RWPE2 (cell line): ENCODE measurements at regions not wholly inside any gene's neighbourhood (a gene's known extent, or its start where the extent isn't known, plus 50 kb on each side); places are given as distances from the start of the nearest gene placed in this dataset.
A peak's percentile ranks its signal among the peaks of the same experiment; 100 is the strongest.

Source experiments
- ATAC-seq: fragments of 200-7000 bp; cut with Tn5 transposase; 3 replicates; pipeline ENCODE4 v1.9.1; 2021; ENCODE audit warnings: low read depth
- DNase-seq: peaks from one replicate; pipeline ENCODE4 v3.0.0-alpha.2; 2020; ENCODE audit warnings: low spot score
- H3K27ac ChIP-seq: fragments of 450-650 bp; 2 replicates; pipeline ENCODE4 v1.5.1; 2017; ENCODE audit warnings: mild to moderate bottlenecking; ENCODE audit not compliant: poor library complexity, severe bottlenecking
- H3K27me3 ChIP-seq: fragments of 250-450 bp; sonication (Bioruptor Pico); 2 replicates; pipeline ENCODE4 v1.5.1; 2021; ENCODE audit warnings: mild to moderate bottlenecking, moderate library complexity; ENCODE audit not compliant: insufficient read depth, poor library complexity, severe bottlenecking
- H3K36me3 ChIP-seq: fragments of 250-450 bp; sonication (Bioruptor Pico); 2 replicates; pipeline ENCODE4 v1.5.1; 2020; ENCODE audit warnings: low read depth, mild to moderate bottlenecking, moderate library complexity
- H3K4me1 ChIP-seq: fragments of 250-450 bp; sonication (Bioruptor Pico); 2 replicates; pipeline ENCODE4 v1.5.1; 2021; ENCODE audit warnings: mild to moderate bottlenecking, moderate library complexity; ENCODE audit not compliant: insufficient read depth, poor library complexity, severe bottlenecking
- H3K4me3 ChIP-seq: fragments of 250-450 bp; sonication (Bioruptor Pico); 2 replicates; pipeline ENCODE4 v1.5.1; 2021; ENCODE audit warnings: mild to moderate bottlenecking, moderate library complexity; ENCODE audit not compliant: severe bottlenecking
- H3K9me3 ChIP-seq: fragments of 250-450 bp; sonication (Bioruptor Pico); 2 replicates; pipeline ENCODE4 v1.5.1; 2021; ENCODE audit warnings: mild to moderate bottlenecking, moderate library complexity; ENCODE audit not compliant: severe bottlenecking
- TF ChIP-seq, protein P1 (sequence below): fragments of 450-650 bp; IDR thresholded peaks from one replicate; pipeline ENCODE4 v1.5.1; 2017; ENCODE audit warnings: mild to moderate bottlenecking, moderate library complexity; ENCODE audit not compliant: poor library complexity, severe bottlenecking

GRCh38 chr4:123298261-123298660, 98.3 kb upstream of the SPRY1 start:
- DNase-seq (no peak), ATAC-seq (no peak)
- TF ChIP-seq, protein P1, sequence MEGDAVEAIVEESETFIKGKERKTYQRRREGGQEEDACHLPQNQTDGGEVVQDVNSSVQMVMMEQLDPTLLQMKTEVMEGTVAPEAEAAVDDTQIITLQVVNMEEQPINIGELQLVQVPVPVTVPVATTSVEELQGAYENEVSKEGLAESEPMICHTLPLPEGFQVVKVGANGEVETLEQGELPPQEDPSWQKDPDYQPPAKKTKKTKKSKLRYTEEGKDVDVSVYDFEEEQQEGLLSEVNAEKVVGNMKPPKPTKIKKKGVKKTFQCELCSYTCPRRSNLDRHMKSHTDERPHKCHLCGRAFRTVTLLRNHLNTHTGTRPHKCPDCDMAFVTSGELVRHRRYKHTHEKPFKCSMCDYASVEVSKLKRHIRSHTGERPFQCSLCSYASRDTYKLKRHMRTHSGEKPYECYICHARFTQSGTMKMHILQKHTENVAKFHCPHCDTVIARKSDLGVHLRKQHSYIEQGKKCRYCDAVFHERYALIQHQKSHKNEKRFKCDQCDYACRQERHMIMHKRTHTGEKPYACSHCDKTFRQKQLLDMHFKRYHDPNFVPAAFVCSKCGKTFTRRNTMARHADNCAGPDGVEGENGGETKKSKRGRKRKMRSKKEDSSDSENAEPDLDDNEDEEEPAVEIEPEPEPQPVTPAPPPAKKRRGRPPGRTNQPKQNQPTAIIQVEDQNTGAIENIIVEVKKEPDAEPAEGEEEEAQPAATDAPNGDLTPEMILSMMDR: no peak
- H3K27me3 ChIP-seq: no peaks in the 10 kb centered on the region
- H3K27ac ChIP-seq: no peak overlapping the region
- H3K4me1 ChIP-seq: peaks cover 10% of the 10 kb centered on the region
- H3K36me3 ChIP-seq: no peaks in the 10 kb centered on the region
- no peak overlapping the region for H3K4me3 ChIP-seq
- H3K9me3 ChIP-seq: no peaks in the 10 kb centered on the region

DNA sequence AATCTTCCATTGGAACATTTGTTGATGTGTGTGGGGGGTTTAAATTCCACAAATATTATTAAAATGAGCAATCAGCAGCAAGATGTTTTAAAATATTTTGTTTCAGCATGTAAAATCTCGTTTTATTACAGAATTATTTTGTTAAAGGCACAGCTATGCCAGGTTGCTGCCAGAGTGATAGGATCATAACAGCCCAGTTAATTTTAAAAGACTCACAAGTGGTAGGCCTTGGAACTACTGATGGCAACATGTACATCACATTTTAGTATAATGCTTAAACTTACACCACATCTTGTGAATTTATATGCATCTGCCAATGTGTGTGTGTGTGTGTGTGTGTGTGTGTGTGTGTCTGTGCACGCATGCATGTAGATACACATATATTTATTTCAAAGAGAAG, 97.8 kb upstream of the SPRY1 start:
- no peaks in the 10 kb centered on the region for H3K36me3 ChIP-seq
- DNase-seq (no peak), ATAC-seq (no peak)
- peak overlapping the region; percentile 18 for H3K27ac ChIP-seq
- H3K4me3 ChIP-seq: no peak overlapping the region
- H3K4me1 ChIP-seq: peaks cover 10% of the 10 kb centered on the region
- TF ChIP-seq, protein P1: no peak
- H3K9me3 ChIP-seq: no peaks in the 10 kb centered on the region
- no peaks in the 10 kb centered on the region for H3K27me3 ChIP-seq

DNA sequence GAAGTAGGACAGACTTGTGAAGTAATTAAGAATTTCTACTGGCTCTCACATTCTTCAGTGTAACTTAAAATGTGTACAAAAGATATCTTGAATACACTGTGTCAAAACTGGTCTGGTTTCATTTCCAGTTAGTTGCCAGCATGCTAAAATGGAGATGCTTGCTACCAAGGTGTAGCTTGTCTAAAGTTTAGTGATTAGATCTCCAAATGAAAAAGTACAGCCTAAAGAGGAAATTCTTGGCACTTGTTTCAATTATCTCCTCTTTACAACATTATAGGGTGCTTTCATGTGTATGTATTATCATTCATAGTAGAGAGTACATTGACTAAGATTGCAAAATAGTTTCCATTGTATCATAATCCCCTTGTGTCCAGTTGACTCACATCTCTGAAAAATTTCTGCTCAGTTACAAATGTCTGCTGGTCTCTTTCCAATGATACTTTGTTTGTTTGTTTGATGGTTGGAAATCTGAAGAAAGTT, 97.3 kb upstream of the SPRY1 start:
- Histone ChIP-seq H3K4me3 (no peak overlapping the region), H3K9me3 (no peaks in the 10 kb centered on the region), H3K4me1 (peaks cover 10% of the 10 kb centered on the region), H3K36me3 (no peaks in the 10 kb centered on the region), H3K27me3 (no peaks in the 10 kb centered on the region), H3K27ac (peak overlapping the region; percentile 18)
- peak; percentile 92 for ATAC-seq
- DNase-seq: no peak
- TF ChIP-seq, protein P1: no peak

- DNase-seq (no peak), ATAC-seq (no peak)
- Histone ChIP-seq H3K4me3 (no peak overlapping the region), H3K27ac (no peak overlapping the region), H3K36me3 (no peaks in the 10 kb centered on the region), H3K9me3 (no peaks in the 10 kb centered on the region), H3K27me3 (no peaks in the 10 kb centered on the region), H3K4me1 (peaks cover 10% of the 10 kb centered on the region)
- TF ChIP-seq, protein P1: no peak
Observed at GRCh38 chr4:123300222-123301039, 96.2 kb upstream of the SPRY1 start.

- Histone ChIP-seq H3K4me1 (peaks cover 10% of the 10 kb centered on the region), H3K4me3 (no peak overlapping the region), H3K27me3 (no peaks in the 10 kb centered on the region), H3K9me3 (no peaks in the 10 kb centered on the region), H3K36me3 (no peaks in the 10 kb centered on the region), H3K27ac (no peak overlapping the region)
- ATAC-seq: no peak
- TF ChIP-seq, protein P1: no peak
- no peak for DNase-seq
Observed at GRCh38 chr4:123301923-123302322, 94.7 kb upstream of the SPRY1 start.
